ENCODE measurements at regions not wholly inside any gene's neighbourhood (a gene's known extent, or its start where the extent isn't known, plus 50 kb on each side); places are given as distances from the start of the nearest gene placed in this dataset.

- no peak for DNase-seq (ENCODE audit: extremely low spot score)
- no peaks in the 10 kb centered on the region for H3K9me3 ChIP-seq
- 89% methylated on average over 17 of the region's 17 CpGs for WGBS
These were observed 87.0 kb downstream of the YTHDF1 start for GRCh38 chr20:63128956-63129355.

GRCh38 chr20:63128367-63128766 is 87.6 kb downstream of the YTHDF1 start:
- DNase-seq (ENCODE audit: extremely low spot score), result no peak
- Histone ChIP-seq H3K4me1 (no peaks in the 10 kb centered on the region), H3K36me3 (no peaks in the 10 kb centered on the region), H3K4me3 (no peak overlapping the region), H3K27ac (replicated peaks in 1 of 4) (no peak overlapping the region), H3K9me3 (peaks cover 0 to 1% (median 0%) of the 10 kb centered on the region in 4 donors), H3K27me3 (peaks cover 0 to 88% (median 6%) of the 10 kb centered on the region in 4 donors)
- no peak for TF ChIP-seq POLR2AphosphoS5 (IDR thresholded peaks at IDR 0.05)
- no peak for TF ChIP-seq POLR2A (IDR thresholded peaks at IDR 0.05; ENCODE audit: low read depth)
- TF ChIP-seq EP300 (IDR thresholded peaks at IDR 0.05), result no peak
- TF ChIP-seq CTCF (IDR thresholded peaks at IDR 0.05), result no peak
- intact Hi-C loops (cut with DNase I), result no loop called here
- 94% methylated on average over 30 of the region's 30 CpGs for WGBS

More at GRCh38 chr20:63128956-63129355, 87.0 kb downstream of the YTHDF1 start:
- no peak overlapping the region for H3K27ac ChIP-seq (replicated peaks in 1 of 4)
- no peak overlapping the region for H3K4me3 ChIP-seq
- no peaks in the 10 kb centered on the region for H3K36me3 ChIP-seq
- no peak for TF ChIP-seq CTCF (IDR thresholded peaks at IDR 0.05)
- no peak for TF ChIP-seq POLR2AphosphoS5 (IDR thresholded peaks at IDR 0.05)
- TF ChIP-seq POLR2A (IDR thresholded peaks at IDR 0.05; ENCODE audit: low read depth), result no peak
- TF ChIP-seq EP300 (IDR thresholded peaks at IDR 0.05), result no peak
- H3K27me3 ChIP-seq, result peaks cover 0 to 88% (median 6%) of the 10 kb centered on the region in 4 donors
- intact Hi-C loops (cut with DNase I), result no loop called here
- H3K4me1 ChIP-seq, result no peaks in the 10 kb centered on the region

GRCh38 chr20:63127700-63128364 is 88.1 kb downstream of the YTHDF1 start:
- Histone ChIP-seq H3K36me3 (no peaks in the 10 kb centered on the region), H3K4me1 (no peaks in the 10 kb centered on the region), H3K9me3 (peaks cover 0 to 7% (median 0%) of the 10 kb centered on the region in 4 donors), H3K4me3 (no peak overlapping the region), H3K27me3 (peaks cover 0 to 88% (median 6%) of the 10 kb centered on the region in 4 donors), H3K27ac (replicated peaks in 1 of 4) (no peak overlapping the region)
- intact Hi-C loops (cut with DNase I), result no loop called here
- WGBS, result 72% methylated on average over 21 of the region's 21 CpGs
- DNase-seq (ENCODE audit: extremely low spot score), result no peak
- TF ChIP-seq POLR2A (IDR thresholded peaks at IDR 0.05; ENCODE audit: low read depth) (no peak), EP300 (IDR thresholded peaks at IDR 0.05) (no peak), POLR2AphosphoS5 (IDR thresholded peaks at IDR 0.05) (no peak), CTCF (IDR thresholded peaks at IDR 0.05) (no peak)

- H3K27ac ChIP-seq (replicated peaks in 1 of 4), result no peak overlapping the region
- H3K4me1 ChIP-seq, result no peaks in the 10 kb centered on the region
- DNase-seq (ENCODE audit: extremely low spot score), result no peak
- intact Hi-C loops (cut with DNase I), result no loop called here
- no peak overlapping the region for H3K4me3 ChIP-seq
- 69% methylated on average over 18 of the region's 18 CpGs for WGBS
- H3K27me3 ChIP-seq, result peaks cover 0 to 82% (median 6%) of the 10 kb centered on the region in 4 donors
- no peaks in the 10 kb centered on the region for H3K36me3 ChIP-seq
- H3K9me3 ChIP-seq, result peaks cover 0 to 8% (median 0%) of the 10 kb centered on the region in 4 donors
- no peak for TF ChIP-seq CTCF (IDR thresholded peaks at IDR 0.05)
- TF ChIP-seq POLR2AphosphoS5 (IDR thresholded peaks at IDR 0.05), result no peak
- TF ChIP-seq POLR2A (IDR thresholded peaks at IDR 0.05; ENCODE audit: low read depth), result no peak
- TF ChIP-seq EP300 (IDR thresholded peaks at IDR 0.05), result no peak
These were observed 88.8 kb downstream of the YTHDF1 start for GRCh38 chr20:63126876-63127699.
